ENCODE measurements at regions not wholly inside any gene's neighbourhood (a gene's known extent, or its start where the extent isn't known, plus 50 kb on each side); places are given as distances from the start of the nearest gene placed in this dataset.
"Not testable (repeated sequence)": the region's sequence is repeated elsewhere in the genome, so short reads cannot be mapped to it uniquely, and the experiment has no call there.

GRCh38 chr6:140382355-140382754 lies 1007.9 kb upstream of the CITED2 start:
- Histone ChIP-seq H3K4me2 (no peak overlapping the region), H3K27ac (no peak overlapping the region), H3F3A (ENCODE audit: low read depth) (no peaks in the 10 kb centered on the region), H3K79me2 (ENCODE audit: low read depth) (no peaks in the 10 kb centered on the region), H4K20me1 (ENCODE audit: low read depth) (no peaks in the 10 kb centered on the region), H2AFZ (replicated peaks) (peak overlapping the region; percentile 2), H3K4me1 (no peaks in the 10 kb centered on the region), H3K9ac (no peak overlapping the region), H3K4me3 (no peak overlapping the region), H3K36me3 (no peaks in the 10 kb centered on the region), H3K9me3 (ENCODE audit: low read depth) (no peaks in the 10 kb centered on the region), H3K27me3 (no peaks in the 10 kb centered on the region)
- no peak overlapping the region for H3K27ac Mint-ChIP-seq
- H3K4me1 Mint-ChIP-seq, result no peaks in the 10 kb centered on the region
- H3K9me3 Mint-ChIP-seq, result peaks cover 22% of the 10 kb centered on the region
- H3K4me3 Mint-ChIP-seq, result no peak overlapping the region
- TF ChIP-seq EZH2 (IDR thresholded peaks at IDR 0.05), result no peak
- DNase-seq (ENCODE audit: low spot score), result no peak
- peaks cover 3% of the 10 kb centered on the region for H3K36me3 Mint-ChIP-seq
- no peaks in the 10 kb centered on the region for H3K27me3 Mint-ChIP-seq (ENCODE audit: insufficient read depth, low read depth)

- Mint-ChIP-seq H3K9me3 (peaks cover 15% of the 10 kb centered on the region), H3K4me3 (no peak overlapping the region), H3K4me1 (no peaks in the 10 kb centered on the region), H3K36me3 (peaks cover under 1% of the 10 kb centered on the region), H3K27me3 (ENCODE audit: insufficient read depth, low read depth) (no peaks in the 10 kb centered on the region), H3K27ac (no peak overlapping the region)
- Histone ChIP-seq H3F3A (ENCODE audit: low read depth) (no peaks in the 10 kb centered on the region), H3K36me3 (no peaks in the 10 kb centered on the region), H3K27ac (no peak overlapping the region), H3K79me2 (ENCODE audit: low read depth) (no peaks in the 10 kb centered on the region), H3K4me1 (no peaks in the 10 kb centered on the region), H3K27me3 (no peaks in the 10 kb centered on the region), H3K4me3 (no peak overlapping the region), H3K4me2 (no peak overlapping the region), H2AFZ (replicated peaks) (peak overlapping the region; percentile 1), H4K20me1 (ENCODE audit: low read depth) (no peaks in the 10 kb centered on the region), H3K9me3 (ENCODE audit: low read depth) (no peaks in the 10 kb centered on the region), H3K9ac (no peak overlapping the region)
- TF ChIP-seq CTCF (IDR thresholded peaks at IDR 0.05) (no peak), EZH2 (IDR thresholded peaks at IDR 0.05) (no peak), EZH2phosphoT487 (IDR thresholded peaks at IDR 0.05) (no peak)
- no peak for DNase-seq (ENCODE audit: low spot score)
Measured at GRCh38 chr6:140380427-140381218, 1006.2 kb upstream of the CITED2 start.

- H4K20me1 ChIP-seq (ENCODE audit: low read depth), result no peaks in the 10 kb centered on the region
- no peak overlapping the region for H3K27ac ChIP-seq
- H3K4me1 ChIP-seq, result no peaks in the 10 kb centered on the region
- H3K27me3 ChIP-seq, result no peaks in the 10 kb centered on the region
- TF ChIP-seq EZH2phosphoT487 (IDR thresholded peaks at IDR 0.05), result no peak
- no peak for TF ChIP-seq CTCF (IDR thresholded peaks at IDR 0.05)
- TF ChIP-seq EZH2 (IDR thresholded peaks at IDR 0.05), result no peak
- H3K36me3 ChIP-seq, result no peaks in the 10 kb centered on the region
- H3K4me2 ChIP-seq, result no peak overlapping the region
- H3K27me3 Mint-ChIP-seq (ENCODE audit: insufficient read depth, low read depth), result no peaks in the 10 kb centered on the region
- DNase-seq (ENCODE audit: low spot score), result no peak
- no peak overlapping the region for H3K27ac Mint-ChIP-seq
- H3K4me3 Mint-ChIP-seq, result no peak overlapping the region
- no peak overlapping the region for H3K9ac ChIP-seq
- H3K79me2 ChIP-seq (ENCODE audit: low read depth), result no peaks in the 10 kb centered on the region
- H3F3A ChIP-seq (ENCODE audit: low read depth), result no peaks in the 10 kb centered on the region
- H3K4me1 Mint-ChIP-seq, result no peaks in the 10 kb centered on the region
- H3K9me3 Mint-ChIP-seq, result peaks cover 14% of the 10 kb centered on the region
- H3K9me3 ChIP-seq (ENCODE audit: low read depth), result no peaks in the 10 kb centered on the region
- H2AFZ ChIP-seq (replicated peaks), result no peak overlapping the region
- H3K36me3 Mint-ChIP-seq, result no peaks in the 10 kb centered on the region
- no peak overlapping the region for H3K4me3 ChIP-seq
Measured at GRCh38 chr6:140379919-140380318, 1005.5 kb upstream of the CITED2 start.

GRCh38 chr6:140376209-140376608 lies 1001.8 kb upstream of the CITED2 start:
- Mint-ChIP-seq H3K27ac (no peak overlapping the region), H3K27me3 (ENCODE audit: insufficient read depth, low read depth) (no peaks in the 10 kb centered on the region), H3K36me3 (no peaks in the 10 kb centered on the region), H3K9me3 (peaks cover 15% of the 10 kb centered on the region), H3K4me1 (peaks cover 6% of the 10 kb centered on the region), H3K4me3 (no peak overlapping the region)
- Histone ChIP-seq H4K20me1 (ENCODE audit: low read depth) (no peaks in the 10 kb centered on the region), H3K9me3 (ENCODE audit: low read depth) (no peaks in the 10 kb centered on the region), H3F3A (ENCODE audit: low read depth) (no peaks in the 10 kb centered on the region), H3K9ac (no peak overlapping the region), H2AFZ (replicated peaks) (no peak overlapping the region), H3K27ac (no peak overlapping the region), H3K4me1 (no peaks in the 10 kb centered on the region), H3K79me2 (ENCODE audit: low read depth) (no peaks in the 10 kb centered on the region), H3K27me3 (no peaks in the 10 kb centered on the region), H3K4me2 (no peak overlapping the region), H3K4me3 (no peak overlapping the region), H3K36me3 (no peaks in the 10 kb centered on the region)
- TF ChIP-seq CTCF (IDR thresholded peaks at IDR 0.05), result no peak
- DNase-seq (ENCODE audit: low spot score), result no peak

- DNase-seq (ENCODE audit: low spot score); H3K4me1 Mint-ChIP-seq; H3K27me3 Mint-ChIP-seq (ENCODE audit: insufficient read depth, low read depth); H3K27ac ChIP-seq; H3K4me1 ChIP-seq; H3K27me3 ChIP-seq; H3K9ac ChIP-seq; H4K20me1 ChIP-seq (ENCODE audit: low read depth); H3K36me3 ChIP-seq; H3K36me3 Mint-ChIP-seq; H3K4me3 Mint-ChIP-seq; H3K9me3 ChIP-seq (ENCODE audit: low read depth); H3K4me3 ChIP-seq; H2AFZ ChIP-seq (replicated peaks); H3F3A ChIP-seq (ENCODE audit: low read depth); H3K4me2 ChIP-seq; H3K27ac Mint-ChIP-seq; H3K79me2 ChIP-seq (ENCODE audit: low read depth): not testable (repeated sequence)
- H3K9me3 Mint-ChIP-seq, result peaks cover 15% of the 10 kb centered on the region
Measured at GRCh38 chr6:140373728-140374127, 999.3 kb upstream of the CITED2 start.
